GM12865 (cell line): ENCODE measurements at regions not wholly inside any gene's neighbourhood (a gene's known extent, or its start where the extent isn't known, plus 50 kb on each side); places are given as distances from the start of the nearest gene placed in this dataset.

ENCODE experiments used
- DNase-seq: peaks from one replicate; pipeline ENCODE4 v3.0.0; 2010; ENCODE audit warnings: low read depth
- H3K4me3 ChIP-seq: 2 replicates; pipeline ENCODE4 v1.5.1; 2011; ENCODE audit warnings: mild to moderate bottlenecking, low read depth, low read length, control low read depth
- TF ChIP-seq, protein P1 (sequence below): IDR thresholded peaks from 2 replicates; pipeline ENCODE4 v1.5.1; 2011; ENCODE audit warnings: low read length, control low read depth, low read depth, inconsistent platforms; ENCODE audit not compliant: insufficient read depth; ENCODE audit errors: missing control alignments

DNA sequence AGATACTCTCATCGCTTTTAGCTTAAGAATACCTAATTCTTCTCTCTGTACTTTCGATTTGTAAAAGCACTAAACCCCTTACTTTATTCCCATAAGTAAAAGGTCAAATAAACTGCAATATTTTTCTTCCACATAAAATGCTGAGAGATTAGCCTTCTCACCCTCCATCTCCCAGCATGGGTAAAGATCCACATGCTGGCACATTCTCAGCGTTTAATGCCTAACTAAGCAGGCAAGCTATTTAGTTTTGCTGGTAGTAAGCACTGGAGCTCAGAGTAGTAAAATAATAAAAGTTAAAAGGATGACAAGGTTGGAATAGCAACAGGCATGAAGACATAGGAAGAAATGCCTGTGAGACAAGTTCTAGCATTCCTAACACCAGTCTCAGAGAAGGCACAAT, 65.9 kb upstream of the NEBL start:
- no peak for DNase-seq
- no peak overlapping the region for H3K4me3 ChIP-seq
- TF ChIP-seq, protein P1, sequence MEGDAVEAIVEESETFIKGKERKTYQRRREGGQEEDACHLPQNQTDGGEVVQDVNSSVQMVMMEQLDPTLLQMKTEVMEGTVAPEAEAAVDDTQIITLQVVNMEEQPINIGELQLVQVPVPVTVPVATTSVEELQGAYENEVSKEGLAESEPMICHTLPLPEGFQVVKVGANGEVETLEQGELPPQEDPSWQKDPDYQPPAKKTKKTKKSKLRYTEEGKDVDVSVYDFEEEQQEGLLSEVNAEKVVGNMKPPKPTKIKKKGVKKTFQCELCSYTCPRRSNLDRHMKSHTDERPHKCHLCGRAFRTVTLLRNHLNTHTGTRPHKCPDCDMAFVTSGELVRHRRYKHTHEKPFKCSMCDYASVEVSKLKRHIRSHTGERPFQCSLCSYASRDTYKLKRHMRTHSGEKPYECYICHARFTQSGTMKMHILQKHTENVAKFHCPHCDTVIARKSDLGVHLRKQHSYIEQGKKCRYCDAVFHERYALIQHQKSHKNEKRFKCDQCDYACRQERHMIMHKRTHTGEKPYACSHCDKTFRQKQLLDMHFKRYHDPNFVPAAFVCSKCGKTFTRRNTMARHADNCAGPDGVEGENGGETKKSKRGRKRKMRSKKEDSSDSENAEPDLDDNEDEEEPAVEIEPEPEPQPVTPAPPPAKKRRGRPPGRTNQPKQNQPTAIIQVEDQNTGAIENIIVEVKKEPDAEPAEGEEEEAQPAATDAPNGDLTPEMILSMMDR = no peak

GRCh38 chr10:20962165-20962564, 65.1 kb upstream of the NEBL start:
- DNase-seq = no peak
- TF ChIP-seq, protein P1 = no peak
- no peak overlapping the region for H3K4me3 ChIP-seq

DNA sequence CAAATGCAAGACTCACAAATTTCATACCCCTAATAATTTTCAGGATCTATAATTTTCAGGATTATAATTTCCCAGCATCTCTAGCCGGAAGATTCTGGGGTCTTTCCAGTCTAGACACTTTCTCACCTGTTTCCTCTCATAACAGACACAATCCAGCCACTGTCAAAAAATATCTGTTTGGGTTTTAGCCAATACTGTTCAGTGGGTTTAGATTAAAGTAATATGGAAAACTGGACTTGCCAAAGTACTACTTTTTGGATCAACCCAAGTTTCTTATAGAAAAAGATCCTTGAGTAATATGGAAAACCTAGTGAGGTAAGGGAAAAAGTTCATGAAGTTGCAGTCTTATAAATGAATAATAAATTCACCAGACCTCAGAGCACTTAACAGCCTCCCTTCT, 62.1 kb upstream of the NEBL start:
- TF ChIP-seq, protein P1 = no peak
- DNase-seq = no peak
- H3K4me3 ChIP-seq = no peak overlapping the region

DNA sequence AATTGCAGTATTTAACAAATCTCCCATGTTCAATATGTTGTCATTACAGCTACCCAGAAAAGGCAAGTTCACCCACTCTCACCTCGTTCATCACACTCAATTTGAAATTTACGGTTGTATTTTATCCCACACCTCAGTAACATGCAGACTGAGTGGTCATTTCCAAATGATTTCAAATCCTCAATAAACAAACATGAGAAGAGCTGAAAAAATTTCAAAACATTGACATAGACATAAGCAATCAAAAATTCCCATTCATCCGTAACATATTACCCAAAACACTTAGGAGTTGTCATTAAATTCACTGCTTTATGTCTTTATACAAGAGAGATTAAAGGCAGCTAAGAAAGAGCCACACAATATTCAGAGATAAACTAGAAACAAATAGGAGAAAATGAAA, 61.7 kb upstream of the NEBL start:
- TF ChIP-seq, protein P1 = no peak
- H3K4me3 ChIP-seq = no peak overlapping the region
- DNase-seq = no peak

DNA sequence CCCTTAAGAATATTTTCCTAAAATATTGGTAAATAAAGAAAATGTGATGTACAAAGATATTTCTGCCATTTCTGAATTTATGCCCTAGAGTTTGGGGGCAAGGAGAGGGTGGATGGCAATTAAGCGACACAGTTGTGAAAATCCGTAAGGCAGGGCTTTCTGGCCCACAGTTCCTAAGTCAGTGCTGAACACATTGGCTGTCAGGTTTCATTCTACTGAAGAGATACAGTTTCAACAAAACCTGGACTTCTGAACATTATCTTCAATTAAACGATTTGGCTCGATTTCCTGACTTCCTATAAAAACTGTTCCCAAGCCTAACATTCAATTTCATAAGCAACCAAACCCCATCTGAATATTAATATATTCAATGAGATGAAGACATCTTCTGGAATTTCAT, 61.1 kb upstream of the NEBL start:
- H3K4me3 ChIP-seq = no peak overlapping the region
- no peak for DNase-seq
- TF ChIP-seq, protein P1 = no peak

GRCh38 chr10:20957744-20958143, 60.6 kb upstream of the NEBL start:
- no peak for DNase-seq
- no peak overlapping the region for H3K4me3 ChIP-seq
- TF ChIP-seq, protein P1 = no peak

DNA sequence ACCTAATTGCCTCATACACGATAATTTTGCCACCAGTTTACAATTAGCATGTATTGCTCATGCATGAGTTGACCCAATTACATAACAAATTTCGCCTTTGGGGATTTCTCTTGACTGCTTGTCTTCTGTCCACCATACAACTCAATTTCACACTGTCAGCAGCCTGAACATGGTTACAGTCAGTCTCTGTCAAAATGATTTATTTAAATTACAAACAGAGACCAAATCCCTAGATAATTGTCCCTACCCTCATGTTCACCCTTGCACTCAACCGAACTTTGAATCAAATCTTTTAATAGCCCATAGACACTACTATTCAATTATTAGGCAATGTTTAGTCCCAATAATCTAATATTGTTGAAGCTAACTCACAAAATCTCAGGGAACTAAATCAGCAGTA, 59.7 kb upstream of the NEBL start:
- TF ChIP-seq, protein P1 = no peak
- H3K4me3 ChIP-seq = no peak overlapping the region
- peak; percentile 18 for DNase-seq
